ENCODE measurements at regions not wholly inside any gene's neighbourhood (a gene's known extent, or its start where the extent isn't known, plus 50 kb on each side); places are given as distances from the start of the nearest gene placed in this dataset.
A peak's percentile ranks its signal among the peaks of the same experiment; 100 is the strongest.
"Not testable (repeated sequence)": the region's sequence is repeated elsewhere in the genome, so short reads cannot be mapped to it uniquely, and the experiment has no call there.

- DNase-seq (ENCODE audit: low read depth) = no peak
- Histone ChIP-seq H3K27me3 (ENCODE audit: control insufficient read depth, insufficient read depth, low read length) (no peaks in the 10 kb centered on the region), H3K4me3 (ENCODE audit: low read depth, low read length) (no peak overlapping the region), H3K36me3 (ENCODE audit: control insufficient read depth, insufficient read depth, low read length) (no peaks in the 10 kb centered on the region)
- no peak for TF ChIP-seq CTCF (IDR thresholded peaks at IDR 0.05; ENCODE audit: insufficient read depth, low read length, poor library complexity, severe bottlenecking)
These were observed 455.4 kb upstream of the NFE2L3 start for GRCh38 chr7:25696571-25696970.

- Histone ChIP-seq H3K27me3 (ENCODE audit: control insufficient read depth, insufficient read depth, low read length) (no peaks in the 10 kb centered on the region), H3K4me3 (ENCODE audit: low read depth, low read length) (no peak overlapping the region), H3K36me3 (ENCODE audit: control insufficient read depth, insufficient read depth, low read length) (no peaks in the 10 kb centered on the region)
- TF ChIP-seq CTCF (IDR thresholded peaks at IDR 0.05; ENCODE audit: insufficient read depth, low read length, poor library complexity, severe bottlenecking) = no peak
- no peak for DNase-seq (ENCODE audit: low read depth)
These were observed 453.4 kb upstream of the NFE2L3 start for GRCh38 chr7:25698451-25699113.

GRCh38 chr7:25700141-25700540 is 451.9 kb upstream of the NFE2L3 start:
- not testable (repeated sequence) for H3K27me3 ChIP-seq (ENCODE audit: control insufficient read depth, insufficient read depth, low read length); DNase-seq (ENCODE audit: low read depth); H3K4me3 ChIP-seq (ENCODE audit: low read depth, low read length); H3K36me3 ChIP-seq (ENCODE audit: control insufficient read depth, insufficient read depth, low read length)

- no peak for DNase-seq (ENCODE audit: low read depth)
- no peaks in the 10 kb centered on the region for H3K27me3 ChIP-seq (ENCODE audit: control insufficient read depth, insufficient read depth, low read length)
- H3K4me3 ChIP-seq (ENCODE audit: low read depth, low read length) = no peak overlapping the region
- no peak for TF ChIP-seq CTCF (IDR thresholded peaks at IDR 0.05; ENCODE audit: insufficient read depth, low read length, poor library complexity, severe bottlenecking)
- H3K36me3 ChIP-seq (ENCODE audit: control insufficient read depth, insufficient read depth, low read length) = no peaks in the 10 kb centered on the region
These were observed 447.6 kb upstream of the NFE2L3 start for GRCh38 chr7:25704413-25704812.

- Histone ChIP-seq H3K27me3 (ENCODE audit: control insufficient read depth, insufficient read depth, low read length) (no peaks in the 10 kb centered on the region), H3K36me3 (ENCODE audit: control insufficient read depth, insufficient read depth, low read length) (no peaks in the 10 kb centered on the region), H3K4me3 (ENCODE audit: low read depth, low read length) (no peak overlapping the region)
- TF ChIP-seq CTCF (IDR thresholded peaks at IDR 0.05; ENCODE audit: insufficient read depth, low read length, poor library complexity, severe bottlenecking) = no peak
- no peak for DNase-seq (ENCODE audit: low read depth)
These were observed 445.2 kb upstream of the NFE2L3 start for GRCh38 chr7:25706764-25707163.

GRCh38 chr7:25707768-25708620 is 444.0 kb upstream of the NFE2L3 start:
- Histone ChIP-seq H3K4me3 (ENCODE audit: low read depth, low read length) (no peak overlapping the region), H3K36me3 (ENCODE audit: control insufficient read depth, insufficient read depth, low read length) (no peaks in the 10 kb centered on the region), H3K27me3 (ENCODE audit: control insufficient read depth, insufficient read depth, low read length) (no peaks in the 10 kb centered on the region)
- TF ChIP-seq CTCF (IDR thresholded peaks at IDR 0.05; ENCODE audit: insufficient read depth, low read length, poor library complexity, severe bottlenecking) = no peak
- peak; percentile 59 for DNase-seq (ENCODE audit: low read depth)
